H1 (cell line): ENCODE measurements at regions not wholly inside any gene's neighbourhood (a gene's known extent, or its start where the extent isn't known, plus 50 kb on each side); places are given as distances from the start of the nearest gene placed in this dataset.

Experiments
- CTCF ChIA-PET: fragments of 300-600 bp; sonication (Branson Sonifier 250); formaldehyde crosslinking; loops from one replicate; lab custom pipeline; 2021; ENCODE audit not compliant: partially characterized antibody; lab: Charles Lee
- POLR2A ChIA-PET: fragments of 300-600 bp; sonication (Branson Sonifier 250); formaldehyde crosslinking; loops from one replicate; lab custom pipeline; 2021; ENCODE audit warnings: inconsistent platforms; ENCODE audit not compliant: partially characterized antibody; lab: Charles Lee
- DNase-seq, 2 experiments: peaks; one replicate each; pipeline versions ENCODE4 v3.0.0 to v3.0.0-alpha.2; 2010 to 2022; ENCODE audit warnings: low spot score in 2 of 2, low read depth in 1 of 2, mixed read lengths in 1 of 2
- FAIRE-seq: peaks from 2 replicates; lab custom pipeline; 2011; peaks lifted over from hg19 to GRCh38; lab: Jason Lieb, UNC
- H2AFZ ChIP-seq: 2 replicates; pipeline ENCODE4 v1.8.1; 2012; ENCODE audit warnings: low read length, inconsistent platforms
- H2AK5ac ChIP-seq: 2 replicates; pipeline ENCODE4 v1.6.1; 2013; ENCODE audit warnings: low read depth, low read length
- H2BK120ac ChIP-seq: replicated peaks from 2 replicates; pipeline ENCODE3; 2013; ENCODE audit warnings: low read depth, low read length, inconsistent platforms
- H2BK12ac ChIP-seq: 2 replicates; pipeline ENCODE4 v1.6.1; 2013; ENCODE audit warnings: low read depth, low read length
- H2BK15ac ChIP-seq: 2 replicates; pipeline ENCODE4 v1.6.1; 2013; ENCODE audit warnings: low read length
- H2BK20ac ChIP-seq: 2 replicates; pipeline ENCODE4 v1.6.1; 2013; ENCODE audit warnings: low read length
- H2BK5ac ChIP-seq: 2 replicates; pipeline ENCODE4 v1.6.1; 2013; ENCODE audit warnings: low read depth, low read length
- H3K14ac ChIP-seq: 2 replicates; pipeline ENCODE4 v1.6.1; 2013; ENCODE audit warnings: inconsistent platforms; ENCODE audit not compliant: insufficient read length
- H3K18ac ChIP-seq: 2 replicates; pipeline ENCODE4 v1.6.1; 2013; ENCODE audit warnings: low read length; ENCODE audit errors: extremely low read depth
- H3K23ac ChIP-seq: 2 replicates; pipeline ENCODE4 v1.6.1; 2013; ENCODE audit warnings: inconsistent platforms; ENCODE audit not compliant: insufficient read length
- H3K23me2 ChIP-seq: 2 replicates; pipeline ENCODE4 v1.6.1; 2013; ENCODE audit warnings: low read depth, low read length
- H3K27ac ChIP-seq: 2 replicates; pipeline ENCODE4 v1.6.1; 2011; ENCODE audit warnings: low read depth, low read length, inconsistent platforms
- H3K27me3 ChIP-seq, 4 experiments: replicated peaks in 1 of 4; 1 replicate in 1 of 4; 2 replicates in 3 of 4; pipeline versions ENCODE4 v1.6.1 to v1.8.1; 2011 to 2013; ENCODE audit warnings: low read length in 3 of 4, mild to moderate bottlenecking in 3 of 4, inconsistent platforms in 2 of 4, mixed read lengths in 2 of 4, moderate library complexity in 1 of 4; ENCODE audit not compliant: control insufficient read depth in 3 of 4, insufficient read depth in 3 of 4; ENCODE audit errors: extremely low read depth in 1 of 4
- H3K36me3 ChIP-seq, 4 experiments: 2 replicates each; pipeline versions ENCODE4 v1.6.1 to v1.8.1; 2011 to 2013; ENCODE audit warnings: mild to moderate bottlenecking in 4 of 4, low read length in 3 of 4, moderate library complexity in 2 of 4, control low read depth in 1 of 4, inconsistent platforms in 1 of 4; ENCODE audit not compliant: insufficient read depth in 4 of 4, control insufficient read depth in 2 of 4
- H3K4ac ChIP-seq: replicated peaks from 2 replicates; pipeline ENCODE3; 2013; ENCODE audit warnings: low read length, low read depth, mixed read lengths, inconsistent platforms; ENCODE audit not compliant: insufficient read length
- H3K4me1 ChIP-seq, 4 experiments: replicated peaks in 1 of 4; 1 replicate in 1 of 4; 2 replicates in 3 of 4; pipeline versions ENCODE4 v1.6.1 to v1.8.1; 2011 to 2013; ENCODE audit warnings: low read length in 3 of 4, inconsistent platforms in 2 of 4, mixed read lengths in 1 of 4; ENCODE audit not compliant: insufficient read depth in 4 of 4, control insufficient read depth in 3 of 4
- H3K4me2 ChIP-seq, 2 experiments: 2 replicates each; pipeline versions ENCODE4 v1.6.1 to v1.8.1; 2011 to 2013; ENCODE audit warnings: low read depth in 2 of 2, low read length in 2 of 2, control low read depth in 1 of 2, inconsistent platforms in 1 of 2, mild to moderate bottlenecking in 1 of 2; ENCODE audit not compliant: insufficient read depth in 1 of 2
- H3K4me3 ChIP-seq, 4 experiments: fragments of 200-600, 300-600 bp in 1 of 4; sonication (generic), shearing (Covaris generic), sonication (Bioruptor Twin) in 1 of 4; 2 replicates each; pipeline versions ENCODE4 v1.5.1 to v1.8.1; 2011 to 2016; ENCODE audit warnings: low read length in 4 of 4, low read depth in 3 of 4, control low read depth in 2 of 4, inconsistent platforms in 2 of 4, mild to moderate bottlenecking in 2 of 4, mixed read lengths in 1 of 4, moderate library complexity in 1 of 4; ENCODE audit not compliant: insufficient read depth in 2 of 4; ENCODE audit errors: extremely low read depth in 1 of 4
- H3K56ac ChIP-seq: replicated peaks from 2 replicates; pipeline ENCODE3; 2013; ENCODE audit warnings: low read depth, mild to moderate bottlenecking, mixed read lengths, low read length, inconsistent platforms; ENCODE audit not compliant: insufficient read length
- H3K79me1 ChIP-seq: 2 replicates; pipeline ENCODE4 v1.6.1; 2013; ENCODE audit warnings: low read depth, low read length, control low read depth
- H3K79me2 ChIP-seq, 2 experiments: 2 replicates each; pipeline versions ENCODE4 v1.6.1 to v1.8.1; 2012 to 2013; ENCODE audit warnings: low read length in 2 of 2, mild to moderate bottlenecking in 2 of 2, inconsistent platforms in 1 of 2; ENCODE audit not compliant: insufficient read depth in 2 of 2, control insufficient read depth in 1 of 2
- H3K9ac ChIP-seq, 4 experiments: replicated peaks in 1 of 4; 1 replicate in 1 of 4; 2 replicates in 3 of 4; pipeline versions ENCODE4 v1.6.1 to v1.8.1; 2011 to 2013; ENCODE audit warnings: low read depth in 3 of 4, low read length in 3 of 4, control low read depth in 2 of 4, mild to moderate bottlenecking in 2 of 4, moderate library complexity in 2 of 4, inconsistent platforms in 1 of 4; ENCODE audit errors: extremely low read depth in 1 of 4
- H3K9me3 ChIP-seq, 2 experiments: 2 replicates each; pipeline versions ENCODE4 v1.6.1 to v1.8.1; 2012 to 2013; ENCODE audit warnings: mild to moderate bottlenecking in 2 of 2, moderate library complexity in 2 of 2, control low read depth in 1 of 2, inconsistent platforms in 1 of 2, low read depth in 1 of 2, low read length in 1 of 2, mixed read lengths in 1 of 2; ENCODE audit not compliant: insufficient read depth in 2 of 2
- H4K20me1 ChIP-seq, 2 experiments: replicated peaks in 1 of 2; 2 replicates each; pipeline versions ENCODE3 to v1.8.1; 2011 to 2013; ENCODE audit warnings: inconsistent platforms in 2 of 2, low read length in 2 of 2, mild to moderate bottlenecking in 1 of 2; ENCODE audit not compliant: insufficient read depth in 2 of 2, control insufficient read depth in 1 of 2
- H4K5ac ChIP-seq: 2 replicates; pipeline ENCODE4 v1.6.1; 2013; ENCODE audit warnings: low read length, low read depth, mixed read lengths, inconsistent platforms; ENCODE audit not compliant: insufficient read length
- H4K8ac ChIP-seq: 2 replicates; pipeline ENCODE4 v1.8.0; 2013; ENCODE audit warnings: mild to moderate bottlenecking, moderate library complexity, low read length, inconsistent platforms; ENCODE audit not compliant: insufficient read depth; ENCODE audit errors: extremely low read depth
- H4K91ac ChIP-seq: replicated peaks from 2 replicates; pipeline ENCODE3; 2013; ENCODE audit warnings: low read length, mixed read lengths, inconsistent platforms; ENCODE audit not compliant: insufficient read length
- BCL11A ChIP-seq, 2 experiments: IDR thresholded peaks; one replicate each; pipeline ENCODE4 v1.6.1; 2011; ENCODE audit warnings: low read depth in 2 of 2, low read length in 2 of 2, mild to moderate bottlenecking in 2 of 2
- CBX8 ChIP-seq: fragments of 300-800, 300-1000 bp; sonication (generic); IDR thresholded peaks from 2 replicates; pipeline ENCODE4 v1.7.1; 2016; ENCODE audit warnings: low read depth, low read length, borderline replicate concordance
- RAD21 ChIP-seq, 2 experiments: IDR thresholded peaks in 1 of 2; conservative IDR thresholded peaks in 1 of 2; 2 replicates each; pipeline ENCODE4 v1.6.1; 2011; ENCODE audit warnings: low read depth in 2 of 2, low read length in 2 of 2, improper control_type of control experiment in 1 of 2, inconsistent platforms in 1 of 2, mild to moderate bottlenecking in 1 of 2, moderate library complexity in 1 of 2
- WGBS, 2 experiments: shearing (Covaris generic) in 1 of 2; methylation state at CpG; one replicate each; pipeline versions ENCODE4 v1.1.6 to v1.1.7; 2013 to 2015; ENCODE audit warnings: low lambda C conversion rate in 2 of 2, mixed read lengths in 2 of 2, inconsistent platforms in 1 of 2, low coverage in 1 of 2, missing lambda C conversion rate in 1 of 2; ENCODE audit not compliant: insufficient replicate concordance in 2 of 2, insufficient coverage in 1 of 2, insufficient read length in 1 of 2; ENCODE audit errors: extremely low coverage in 1 of 2, missing lambda C conversion rate in 1 of 2; 5-methylcytosine and 5-hydroxymethylcytosine counted together

- Histone ChIP-seq H3K23me2 (no peaks in the 10 kb centered on the region), H3K18ac (no peak overlapping the region), H2AK5ac (no peak overlapping the region), H3K27me3 (no peaks in the 10 kb centered on the region), H2BK12ac (no peak overlapping the region), H3K23ac (no peak overlapping the region), H2BK20ac (no peak overlapping the region), H2AFZ (no peak overlapping the region), H3K36me3 (no peaks in the 10 kb centered on the region), H3K4me1 (no peaks in the 10 kb centered on the region), H3K56ac (no peak overlapping the region), H3K14ac (no peak overlapping the region), H4K8ac (no peak overlapping the region), H3K27ac (no peak overlapping the region), H4K20me1 (no peaks in the 10 kb centered on the region), H3K4me3 (no peak overlapping the region), H2BK120ac (no peak overlapping the region), H4K5ac (no peak overlapping the region), H4K91ac (no peak overlapping the region), H3K79me2 (no peaks in the 10 kb centered on the region), H3K9me3 (no peaks in the 10 kb centered on the region), H3K9ac (no peak overlapping the region), H3K4me2 (no peak overlapping the region), H3K79me1 (no peaks in the 10 kb centered on the region), H2BK5ac (no peak overlapping the region), H2BK15ac (no peak overlapping the region), H3K4ac (no peak overlapping the region)
- WGBS, 2 experiments, result 87% methylated on average over 1 of the region's 1 CpG; no CpG with 5 or more reads in 1 of the 2 experiments
- DNase-seq (no peak), FAIRE-seq (no peak)
- CTCF ChIA-PET, result no interaction called here
- POLR2A ChIA-PET, result no interaction called here
- TF ChIP-seq RAD21 (IDR thresholded peaks at IDR 0.05 in 1 of 2, conservative IDR thresholded peaks at IDR 0.05 in 1 of 2; ENCODE audit: low read depth in 2 of 2, low read length in 2 of 2), result no peak
- no peak for TF ChIP-seq BCL11A (IDR thresholded peaks at IDR 0.05; ENCODE audit: low read depth in 2 of 2, low read length in 2 of 2)
- no peak for TF ChIP-seq CBX8
These were observed 100.3 kb upstream of the ADAMTS5 start for GRCh38 chr21:27067226-27067625.
